GM12878 (cell line): ENCODE measurements at regions not wholly inside any gene's neighbourhood (a gene's known extent, or its start where the extent isn't known, plus 50 kb on each side); places are given as distances from the start of the nearest gene placed in this dataset.

Experiments
- ATAC-seq: fragments of 200-7000 bp; cut with Tn5 transposase; 3 replicates; pipeline ENCODE4 v1.9.1; 2020; ENCODE audit warnings: mild to moderate bottlenecking, moderate library complexity
- BruUV-seq: library from RNA; stranded (reverse); fragments of 400-500 nt; replicated peaks from 2 replicates; lab custom pipeline; 2021; lab: Mats Ljungman, UMichigan
- CTCF ChIA-PET: fragments of 300-600 bp; sonication (Branson Sonifier 250); formaldehyde crosslinking; extraction: SDS; loops from one replicate; lab custom pipeline; 2021; ENCODE audit warnings: inconsistent platforms; lab: Yijun Ruan, JAX
- POLR2A ChIA-PET: fragments of 350-600 bp; formaldehyde crosslinking; extraction: SDS; loops from one replicate; lab custom pipeline; 2021; ENCODE audit warnings: inconsistent platforms; lab: Charles Lee
- RAD21 ChIA-PET: fragments of 300-600 bp; sonication (Branson Sonifier 250); formaldehyde crosslinking; loops from one replicate; lab custom pipeline; 2023; ENCODE audit warnings: antibody characterized with exemption; ENCODE audit not compliant: unreplicated experiment; lab: Charles Lee
- SMC1A ChIA-PET: fragments of 300-600 bp; sonication (Branson Sonifier 250); formaldehyde crosslinking; loops from one replicate; lab custom pipeline; 2023; ENCODE audit not compliant: unreplicated experiment, uncharacterized antibody; lab: Charles Lee
- DNase-seq: peaks from one replicate; pipeline ENCODE4 v3.0.0-alpha.2; 2011; ENCODE audit warnings: low read depth, low spot score
- FAIRE-seq: peaks from 3 replicates; lab custom pipeline; 2011; peaks lifted over from hg19 to GRCh38; lab: Jason Lieb, UNC
- H2AFZ ChIP-seq: 2 replicates; pipeline ENCODE4 v1.6.0; 2011; ENCODE audit warnings: low read depth, low read length, control low read depth; ENCODE audit not compliant: control insufficient read depth
- H3K27ac ChIP-seq: 2 replicates; pipeline ENCODE4 v1.5.1; 2011; ENCODE audit warnings: control low read depth; ENCODE audit not compliant: control insufficient read depth, insufficient read depth
- H3K27me3 ChIP-seq, 2 experiments: replicated peaks in 1 of 2; 2 replicates each; pipeline versions ENCODE4 v1.6.0 to v1.6.1; 2011; ENCODE audit warnings: low read length in 1 of 2; ENCODE audit not compliant: control insufficient read depth in 2 of 2, insufficient read depth in 2 of 2
- H3K36me3 ChIP-seq, 2 experiments: 2 replicates each; pipeline ENCODE4 v1.5.1; 2011; ENCODE audit warnings: low read length in 1 of 2; ENCODE audit not compliant: control insufficient read depth in 2 of 2, insufficient read depth in 2 of 2
- H3K4me1 ChIP-seq: 2 replicates; pipeline ENCODE4 v1.6.1; 2011; ENCODE audit warnings: mild to moderate bottlenecking, low read length, moderate library complexity, mixed read lengths; ENCODE audit not compliant: control insufficient read depth, insufficient read depth
- H3K4me2 ChIP-seq: 2 replicates; pipeline ENCODE4 v1.6.0; 2011; ENCODE audit warnings: control low read depth; ENCODE audit not compliant: control insufficient read depth, insufficient read depth
- H3K4me3 ChIP-seq: fragments of 200-600 bp; sonication (generic); 2 replicates; pipeline ENCODE4 v1.5.1; 2016
- H3K79me2 ChIP-seq: 2 replicates; pipeline ENCODE4 v1.6.0; 2011; ENCODE audit warnings: low read length; ENCODE audit not compliant: control insufficient read depth, insufficient read depth
- H3K9ac ChIP-seq: 2 replicates; pipeline ENCODE4 v1.8.0; 2011; ENCODE audit warnings: low read length, control low read depth, mixed read lengths; ENCODE audit not compliant: control insufficient read depth, insufficient read depth
- H3K9me3 ChIP-seq: replicated peaks from 3 replicates; pipeline ENCODE4 v1.5.1; 2011; ENCODE audit warnings: mild to moderate bottlenecking, low read length; ENCODE audit not compliant: control insufficient read depth, insufficient read depth
- H4K20me1 ChIP-seq: 2 replicates; pipeline ENCODE4 v1.6.0; 2011; ENCODE audit not compliant: control insufficient read depth, insufficient read depth
- BHLHE40 ChIP-seq, 2 experiments: fragments of 450-650 bp in 1 of 2; IDR thresholded peaks; 2 replicates each; pipeline ENCODE4 v1.6.1; 2011 to 2017; ENCODE audit warnings: low read depth in 2 of 2, borderline replicate concordance in 1 of 2, improper control_type of control experiment in 1 of 2, low read length in 1 of 2, mild to moderate bottlenecking in 1 of 2
- CBX3 ChIP-seq: fragments of 200-600 bp; sonication (generic); IDR thresholded peaks from 2 replicates; pipeline ENCODE4 v1.6.1; 2016; ENCODE audit warnings: low read depth, borderline replicate concordance
- CBX5 ChIP-seq: sonication (generic); IDR thresholded peaks from 2 replicates; pipeline ENCODE4 v1.6.1; 2016; ENCODE audit warnings: low read depth, moderate library complexity, mild to moderate bottlenecking, inconsistent platforms
- CUX1 ChIP-seq: IDR thresholded peaks from 2 replicates; pipeline ENCODE4 v1.6.1; 2012; ENCODE audit warnings: improper control_type of control experiment, low read depth, low read length; ENCODE audit not compliant: insufficient replicate concordance
- HDGF ChIP-seq: fragments of 450-650 bp; IDR thresholded peaks from 2 replicates; pipeline ENCODE4 v1.6.1; 2016; ENCODE audit warnings: antibody characterized with exemption
- IRF5 ChIP-seq: fragments of 450-650 bp; IDR thresholded peaks from 2 replicates; pipeline ENCODE4 v1.6.1; 2017; ENCODE audit warnings: borderline replicate concordance
- LARP7 ChIP-seq: fragments of 450-650 bp; IDR thresholded peaks from 2 replicates; pipeline ENCODE4 v1.6.1; 2017; ENCODE audit warnings: mild to moderate bottlenecking
- MLLT1 ChIP-seq: fragments of 450-650 bp; IDR thresholded peaks from 2 replicates; pipeline ENCODE4 v1.6.1; 2016; ENCODE audit warnings: mild to moderate bottlenecking
- NR2C2 ChIP-seq: IDR thresholded peaks from 2 replicates; pipeline ENCODE4 v1.6.1; 2011; ENCODE audit warnings: borderline replicate concordance, low read depth; ENCODE audit not compliant: control insufficient read depth, insufficient read length
- ZBTB11 ChIP-seq: fragments of 450-650 bp; formaldehyde crosslinking; IDR thresholded peaks from 2 replicates; pipeline ENCODE4 v1.5.0; 2022; ENCODE audit warnings: mild to moderate bottlenecking, missing genetic modification characterization
- ZBTB33 ChIP-seq: fragments of 450-650 bp; IDR thresholded peaks from 2 replicates; pipeline ENCODE4 v1.6.1; 2017; ENCODE audit warnings: mild to moderate bottlenecking
- WGBS: methylation state at CpG from one replicate; pipeline ENCODE4 v1.1.6; 2016; ENCODE audit warnings: low lambda C conversion rate; ENCODE audit not compliant: insufficient replicate concordance, insufficient coverage; ENCODE audit errors: missing lambda C conversion rate; 5-methylcytosine and 5-hydroxymethylcytosine counted together
- in situ Hi-C: fragments of 300-500 bp; cut with MboI; formaldehyde crosslinking; loops from 9 replicates; pipeline ENCODE4 v1.14.3; 2018; ENCODE audit warnings: mixed read lengths
- intact Hi-C: fragments of 100-400 bp; cut with micrococcal nuclease; formaldehyde crosslinking; loops from one replicate; pipeline ENCODE4 v1.14.2; 2022; ENCODE audit not compliant: unreplicated experiment

GRCh38 chr4:12761694-12762093 is 722.4 kb downstream of the RAB28 start:
- Histone ChIP-seq H3K4me2 (no peak overlapping the region), H4K20me1 (no peaks in the 10 kb centered on the region), H3K79me2 (no peaks in the 10 kb centered on the region), H2AFZ (no peak overlapping the region), H3K27ac (no peak overlapping the region), H3K9ac (no peak overlapping the region), H3K4me1 (no peaks in the 10 kb centered on the region), H3K36me3 (no peaks in the 10 kb centered on the region), H3K27me3 (no peaks in the 10 kb centered on the region), H3K4me3 (no peak overlapping the region), H3K9me3 (no peaks in the 10 kb centered on the region)
- ChIA-PET CTCF (interaction anchor here (1.0 kb wide), 1 partner anchor 17 kb away, joined by 4 read pairs; no protein-coding TSS in a partner anchor), SMC1A (no interaction called here), RAD21 (no interaction called here), POLR2A (no interaction called here)
- in situ Hi-C loops: no loop called here
- ATAC-seq (no peak), DNase-seq (no peak), FAIRE-seq (no peak)
- intact Hi-C loops: no loop called here
- BruUV-seq: no TSS peak
- WGBS: 37% methylated on average over 4 of the region's 4 CpGs
- TF ChIP-seq CBX5 (no peak), NR2C2 (no peak), ZBTB11 (CRISPR knock-in tag) (no peak), ZBTB33 (no peak), MLLT1 (no peak), CBX3 (no peak), HDGF (no peak), LARP7 (no peak), IRF5 (no peak), BHLHE40 (IDR thresholded peaks at IDR 0.05; ENCODE audit: borderline replicate concordance in 1 of 2, low read depth in 2 of 2, low read length in 1 of 2) (no peak), CUX1 (no peak)
